ENCODE measurements at regions not wholly inside any gene's neighbourhood (a gene's known extent, or its start where the extent isn't known, plus 50 kb on each side); places are given as distances from the start of the nearest gene placed in this dataset.

- Histone ChIP-seq H4K20me1 (replicated peaks; ENCODE audit: control insufficient read depth, extremely low read depth, insufficient read depth, low read length) (no peaks in the 10 kb centered on the region), H3K4me1 (ENCODE audit: control insufficient read depth, extremely low read depth, insufficient read depth, low read length) (peaks cover 8% of the 10 kb centered on the region), H3K27ac (ENCODE audit: insufficient read depth, low read depth, low read length) (no peak overlapping the region), H3K9ac (replicated peaks; ENCODE audit: extremely low read depth, insufficient read depth, low read length) (no peak overlapping the region), H2AFZ (ENCODE audit: low read depth, low read length) (no peak overlapping the region), H3K27me3 (ENCODE audit: control insufficient read depth in 2 of 2, insufficient read depth in 2 of 2, low read length in 2 of 2) (no peaks in the 10 kb centered on the region), H3K36me3 (ENCODE audit: control insufficient read depth in 2 of 2, extremely low read depth in 1 of 2, insufficient read depth in 2 of 2, low read length in 2 of 2) (no peaks in the 10 kb centered on the region), H3K9me1 (replicated peaks; ENCODE audit: control insufficient read depth, extremely low read depth, insufficient read depth, low read length) (no peaks in the 10 kb centered on the region), H3K79me2 (ENCODE audit: control insufficient read depth, insufficient read depth, low read length) (no peaks in the 10 kb centered on the region), H3K4me2 (ENCODE audit: insufficient read depth, low read length) (no peak overlapping the region), H3K9me3 (replicated peaks; ENCODE audit: control insufficient read depth, insufficient read depth, low read length) (no peaks in the 10 kb centered on the region), H3K4me3 (replicated peaks in 1 of 3; ENCODE audit: insufficient read depth in 1 of 3, low read depth in 1 of 3, low read length in 3 of 3) (no peak overlapping the region)
- intact Hi-C loops (cut with micrococcal nuclease) (no loop called here), dilution Hi-C loops (cut with MboI; ENCODE audit: extremely low pct_ligation_motif_present, low sequenced_read_pairs) (no loop called here)
- BruUV-seq (replicated peaks) = no TSS peak
- POLR2A ChIA-PET = no interaction called here
- CTCF ChIA-PET = interaction anchor here (0.8 to 5.6 kb wide), 3 partner anchors 13 to 438 kb away, joined by 3 to 25 read pairs (median 5); no protein-coding TSS in a partner anchor
- TF ChIP-seq GATA2 (IDR thresholded peaks at IDR 0.05; ENCODE audit: insufficient read depth, insufficient read length, low read depth, low read length) (no peak), POLR2A (IDR thresholded peaks at IDR 0.05; ENCODE audit: low read depth, low read length) (no peak), POLR2AphosphoS5 (IDR thresholded peaks at IDR 0.05; ENCODE audit: insufficient read depth, low read depth, low read length) (no peak), JUN (IDR thresholded peaks at IDR 0.05; ENCODE audit: borderline replicate concordance, insufficient read depth, insufficient read length, low read depth) (no peak), EZH2 (IDR thresholded peaks at IDR 0.05; ENCODE audit: borderline replicate concordance, low read depth, low read length, severe bottlenecking) (no peak), MYC (IDR thresholded peaks at IDR 0.05; ENCODE audit: low read depth, low read length) (no peak)
- TF ChIP-seq, protein P1, sequence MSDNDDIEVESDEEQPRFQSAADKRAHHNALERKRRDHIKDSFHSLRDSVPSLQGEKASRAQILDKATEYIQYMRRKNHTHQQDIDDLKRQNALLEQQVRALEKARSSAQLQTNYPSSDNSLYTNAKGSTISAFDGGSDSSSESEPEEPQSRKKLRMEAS (IDR thresholded peaks at IDR 0.05; ENCODE audit: insufficient read depth, insufficient read length) = no peak
- TF ChIP-seq, protein P2, sequence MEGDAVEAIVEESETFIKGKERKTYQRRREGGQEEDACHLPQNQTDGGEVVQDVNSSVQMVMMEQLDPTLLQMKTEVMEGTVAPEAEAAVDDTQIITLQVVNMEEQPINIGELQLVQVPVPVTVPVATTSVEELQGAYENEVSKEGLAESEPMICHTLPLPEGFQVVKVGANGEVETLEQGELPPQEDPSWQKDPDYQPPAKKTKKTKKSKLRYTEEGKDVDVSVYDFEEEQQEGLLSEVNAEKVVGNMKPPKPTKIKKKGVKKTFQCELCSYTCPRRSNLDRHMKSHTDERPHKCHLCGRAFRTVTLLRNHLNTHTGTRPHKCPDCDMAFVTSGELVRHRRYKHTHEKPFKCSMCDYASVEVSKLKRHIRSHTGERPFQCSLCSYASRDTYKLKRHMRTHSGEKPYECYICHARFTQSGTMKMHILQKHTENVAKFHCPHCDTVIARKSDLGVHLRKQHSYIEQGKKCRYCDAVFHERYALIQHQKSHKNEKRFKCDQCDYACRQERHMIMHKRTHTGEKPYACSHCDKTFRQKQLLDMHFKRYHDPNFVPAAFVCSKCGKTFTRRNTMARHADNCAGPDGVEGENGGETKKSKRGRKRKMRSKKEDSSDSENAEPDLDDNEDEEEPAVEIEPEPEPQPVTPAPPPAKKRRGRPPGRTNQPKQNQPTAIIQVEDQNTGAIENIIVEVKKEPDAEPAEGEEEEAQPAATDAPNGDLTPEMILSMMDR (IDR thresholded peaks at IDR 0.05; ENCODE audit: extremely low read depth in 1 of 2, insufficient read depth in 1 of 2, low read depth in 1 of 2, low read length in 2 of 2) = no peak
- FAIRE-seq = no peak
- no peak for DNase-seq (ENCODE audit: low read depth, low spot score)
Observed at GRCh38 chr16:86079255-86079885, 180.4 kb downstream of the IRF8 start.

Data from endothelial cell of umbilical vein (primary cell).